ENCODE measurements at regions not wholly inside any gene's neighbourhood (a gene's known extent, or its start where the extent isn't known, plus 50 kb on each side); places are given as distances from the start of the nearest gene placed in this dataset.
"Not testable (repeated sequence)": the region's sequence is repeated elsewhere in the genome, so short reads cannot be mapped to it uniquely, and the experiment has no call there.

DNA sequence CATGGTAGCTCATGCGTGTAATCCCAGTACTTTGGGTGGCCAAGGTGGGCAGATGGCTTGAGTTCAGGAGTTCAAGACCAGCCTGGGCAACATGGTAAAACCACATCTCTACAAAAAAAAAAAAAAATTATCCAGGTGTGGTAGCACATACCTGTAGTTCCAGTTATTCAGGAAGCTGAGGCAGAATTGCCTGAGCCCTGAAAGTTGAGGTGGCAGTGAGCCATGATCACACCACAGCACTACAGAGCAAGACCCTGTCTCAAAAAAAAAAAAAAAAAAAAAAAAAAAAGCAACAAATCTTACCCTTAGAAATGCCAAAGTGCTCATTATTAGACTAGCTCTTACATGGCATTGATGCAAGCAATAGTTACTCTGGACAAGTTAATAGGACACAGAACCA, 724.9 kb downstream of the MAT2B start:
- Histone ChIP-seq H3K27ac (ENCODE audit: low read depth, low read length) (no peak overlapping the region), H3K36me3 (ENCODE audit: control insufficient read depth in 3 of 3, insufficient read depth in 3 of 3, low read length in 3 of 3) (no peaks in the 10 kb centered on the region), H3K9ac (ENCODE audit: low read depth in 1 of 3, low read length in 3 of 3) (no peak overlapping the region), H3K4me1 (ENCODE audit: control insufficient read depth in 3 of 3, insufficient read depth in 3 of 3, low read length in 3 of 3) (no peaks in the 10 kb centered on the region), H3K4me3 (ENCODE audit: low read length in 3 of 3) (no peak overlapping the region), H3K27me3 (ENCODE audit: control insufficient read depth in 3 of 3, insufficient read depth in 3 of 3, low read length in 3 of 3) (no peaks in the 10 kb centered on the region), H3K9me3 (ENCODE audit: control insufficient read depth in 3 of 3, low read length in 3 of 3) (no peaks in the 10 kb centered on the region)

DNA sequence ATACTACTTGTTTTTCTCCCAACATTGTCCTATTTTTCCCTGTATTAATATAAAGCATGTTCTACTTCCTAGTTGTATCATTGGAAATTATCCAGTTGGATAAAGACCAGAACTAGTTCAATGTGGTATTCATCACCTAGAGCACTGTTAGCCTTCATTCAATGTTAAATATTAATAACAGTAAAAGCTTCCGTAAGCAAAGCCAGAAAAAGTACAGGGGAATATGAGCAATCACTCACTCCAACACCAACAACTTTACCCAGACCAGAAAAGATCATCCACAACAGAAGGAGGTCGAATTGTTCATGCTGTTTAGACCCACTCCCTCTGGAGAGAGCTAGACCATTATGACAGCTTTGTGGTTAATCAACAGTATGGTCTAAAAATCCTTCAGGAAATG, 728.4 kb downstream of the MAT2B start:
- no peaks in the 10 kb centered on the region for H3K4me1 ChIP-seq (ENCODE audit: control insufficient read depth in 3 of 3, insufficient read depth in 3 of 3, low read length in 3 of 3)
- H3K9ac ChIP-seq (ENCODE audit: low read depth in 1 of 3, low read length in 3 of 3), result no peak overlapping the region
- no peaks in the 10 kb centered on the region for H3K27me3 ChIP-seq (ENCODE audit: control insufficient read depth in 3 of 3, insufficient read depth in 3 of 3, low read length in 3 of 3)
- H3K9me3 ChIP-seq (ENCODE audit: control insufficient read depth in 3 of 3, low read length in 3 of 3), result no peaks in the 10 kb centered on the region
- no peak overlapping the region for H3K27ac ChIP-seq (ENCODE audit: low read depth, low read length)
- H3K4me3 ChIP-seq (ENCODE audit: low read length in 3 of 3), result no peak overlapping the region
- no peaks in the 10 kb centered on the region for H3K36me3 ChIP-seq (ENCODE audit: control insufficient read depth in 3 of 3, insufficient read depth in 3 of 3, low read length in 3 of 3)

GRCh38 chr5:164234321-164234720, 728.9 kb downstream of the MAT2B start:
- no peaks in the 10 kb centered on the region for H3K9me3 ChIP-seq (ENCODE audit: control insufficient read depth in 3 of 3, low read length in 3 of 3)

GRCh38 chr5:164235300-164235891, 730.0 kb downstream of the MAT2B start:
- no peak overlapping the region for H3K4me3 ChIP-seq (ENCODE audit: low read length in 3 of 3)
- no peaks in the 10 kb centered on the region for H3K4me1 ChIP-seq (ENCODE audit: control insufficient read depth in 3 of 3, insufficient read depth in 3 of 3, low read length in 3 of 3)
- no peaks in the 10 kb centered on the region for H3K36me3 ChIP-seq (ENCODE audit: control insufficient read depth in 3 of 3, insufficient read depth in 3 of 3, low read length in 3 of 3)
- no peaks in the 10 kb centered on the region for H3K9me3 ChIP-seq (ENCODE audit: control insufficient read depth in 3 of 3, low read length in 3 of 3)
- no peaks in the 10 kb centered on the region for H3K27me3 ChIP-seq (ENCODE audit: control insufficient read depth in 3 of 3, insufficient read depth in 3 of 3, low read length in 3 of 3)
- no peak overlapping the region for H3K9ac ChIP-seq (ENCODE audit: low read depth in 1 of 3, low read length in 3 of 3)
- no peak overlapping the region for H3K27ac ChIP-seq (ENCODE audit: low read depth, low read length)

More at GRCh38 chr5:164234321-164234720, 728.9 kb downstream of the MAT2B start:
- Histone ChIP-seq H3K27ac (ENCODE audit: low read depth, low read length) (no peak overlapping the region), H3K9ac (ENCODE audit: low read depth in 1 of 3, low read length in 3 of 3) (no peak overlapping the region), H3K4me1 (ENCODE audit: control insufficient read depth in 3 of 3, insufficient read depth in 3 of 3, low read length in 3 of 3) (no peaks in the 10 kb centered on the region), H3K4me3 (ENCODE audit: low read length in 3 of 3) (no peak overlapping the region), H3K27me3 (ENCODE audit: control insufficient read depth in 3 of 3, insufficient read depth in 3 of 3, low read length in 3 of 3) (no peaks in the 10 kb centered on the region), H3K36me3 (ENCODE audit: control insufficient read depth in 3 of 3, insufficient read depth in 3 of 3, low read length in 3 of 3) (no peaks in the 10 kb centered on the region)

GRCh38 chr5:164237486-164237885, 732.1 kb downstream of the MAT2B start:
- H3K27me3 ChIP-seq (ENCODE audit: control insufficient read depth in 3 of 3, insufficient read depth in 3 of 3, low read length in 3 of 3), result no peaks in the 10 kb centered on the region
- H3K4me3 ChIP-seq (ENCODE audit: low read length in 3 of 3), result no peak overlapping the region
- no peak overlapping the region for H3K27ac ChIP-seq (ENCODE audit: low read depth, low read length)
- H3K9ac ChIP-seq (ENCODE audit: low read depth in 1 of 3, low read length in 3 of 3), result no peak overlapping the region
- H3K9me3 ChIP-seq (ENCODE audit: control insufficient read depth in 3 of 3, low read length in 3 of 3), result no peaks in the 10 kb centered on the region
- no peaks in the 10 kb centered on the region for H3K4me1 ChIP-seq (ENCODE audit: control insufficient read depth in 3 of 3, insufficient read depth in 3 of 3, low read length in 3 of 3)
- H3K36me3 ChIP-seq (ENCODE audit: control insufficient read depth in 3 of 3, insufficient read depth in 3 of 3, low read length in 3 of 3), result no peaks in the 10 kb centered on the region

- not testable (repeated sequence) for H3K27ac ChIP-seq (ENCODE audit: low read depth, low read length); H3K9me3 ChIP-seq (ENCODE audit: control insufficient read depth in 3 of 3, low read length in 3 of 3); H3K36me3 ChIP-seq (ENCODE audit: control insufficient read depth in 3 of 3, insufficient read depth in 3 of 3, low read length in 3 of 3); H3K27me3 ChIP-seq (ENCODE audit: control insufficient read depth in 3 of 3, insufficient read depth in 3 of 3, low read length in 3 of 3); H3K9ac ChIP-seq (ENCODE audit: low read depth in 1 of 3, low read length in 3 of 3); H3K4me1 ChIP-seq (ENCODE audit: control insufficient read depth in 3 of 3, insufficient read depth in 3 of 3, low read length in 3 of 3); H3K4me3 ChIP-seq (ENCODE audit: low read length in 3 of 3)
Measured at GRCh38 chr5:164251781-164252180, 746.4 kb downstream of the MAT2B start.

- Histone ChIP-seq H3K4me1 (ENCODE audit: control insufficient read depth in 3 of 3, insufficient read depth in 3 of 3, low read length in 3 of 3) (no peaks in the 10 kb centered on the region), H3K27me3 (ENCODE audit: control insufficient read depth in 3 of 3, insufficient read depth in 3 of 3, low read length in 3 of 3) (no peaks in the 10 kb centered on the region), H3K27ac (ENCODE audit: low read depth, low read length) (no peak overlapping the region), H3K9ac (ENCODE audit: low read depth in 1 of 3, low read length in 3 of 3) (no peak overlapping the region), H3K4me3 (ENCODE audit: low read length in 3 of 3) (no peak overlapping the region), H3K9me3 (ENCODE audit: control insufficient read depth in 3 of 3, low read length in 3 of 3) (no peaks in the 10 kb centered on the region), H3K36me3 (ENCODE audit: control insufficient read depth in 3 of 3, insufficient read depth in 3 of 3, low read length in 3 of 3) (no peaks in the 10 kb centered on the region)
Measured at GRCh38 chr5:164253764-164254163, 748.3 kb downstream of the MAT2B start.

- H3K36me3 ChIP-seq (ENCODE audit: control insufficient read depth in 3 of 3, insufficient read depth in 3 of 3, low read length in 3 of 3), result no peaks in the 10 kb centered on the region
- H3K9me3 ChIP-seq (ENCODE audit: control insufficient read depth in 3 of 3, low read length in 3 of 3), result no peaks in the 10 kb centered on the region
- H3K4me3 ChIP-seq (ENCODE audit: low read length in 3 of 3), result no peak overlapping the region
- H3K4me1 ChIP-seq (ENCODE audit: control insufficient read depth in 3 of 3, insufficient read depth in 3 of 3, low read length in 3 of 3), result no peaks in the 10 kb centered on the region
- no peak overlapping the region for H3K27ac ChIP-seq (ENCODE audit: low read depth, low read length)
- no peak overlapping the region for H3K9ac ChIP-seq (ENCODE audit: low read depth in 1 of 3, low read length in 3 of 3)
- H3K27me3 ChIP-seq (ENCODE audit: control insufficient read depth in 3 of 3, insufficient read depth in 3 of 3, low read length in 3 of 3), result no peaks in the 10 kb centered on the region
Measured at GRCh38 chr5:164255598-164256213, 750.3 kb downstream of the MAT2B start.

GRCh38 chr5:164256351-164256750, 750.9 kb downstream of the MAT2B start:
- no peak overlapping the region for H3K9ac ChIP-seq (ENCODE audit: low read depth in 1 of 3, low read length in 3 of 3)
- no peaks in the 10 kb centered on the region for H3K36me3 ChIP-seq (ENCODE audit: control insufficient read depth in 3 of 3, insufficient read depth in 3 of 3, low read length in 3 of 3)
- H3K27ac ChIP-seq (ENCODE audit: low read depth, low read length), result no peak overlapping the region
- H3K4me1 ChIP-seq (ENCODE audit: control insufficient read depth in 3 of 3, insufficient read depth in 3 of 3, low read length in 3 of 3), result no peaks in the 10 kb centered on the region
- H3K9me3 ChIP-seq (ENCODE audit: control insufficient read depth in 3 of 3, low read length in 3 of 3), result no peaks in the 10 kb centered on the region
- H3K4me3 ChIP-seq (ENCODE audit: low read length in 3 of 3), result no peak overlapping the region
- H3K27me3 ChIP-seq (ENCODE audit: control insufficient read depth in 3 of 3, insufficient read depth in 3 of 3, low read length in 3 of 3), result no peaks in the 10 kb centered on the region

GRCh38 chr5:164256954-164257353, 751.5 kb downstream of the MAT2B start:
- no peak overlapping the region for H3K9ac ChIP-seq (ENCODE audit: low read depth in 1 of 3, low read length in 3 of 3)
- H3K27ac ChIP-seq (ENCODE audit: low read depth, low read length), result no peak overlapping the region
- no peaks in the 10 kb centered on the region for H3K4me1 ChIP-seq (ENCODE audit: control insufficient read depth in 3 of 3, insufficient read depth in 3 of 3, low read length in 3 of 3)
- H3K27me3 ChIP-seq (ENCODE audit: control insufficient read depth in 3 of 3, insufficient read depth in 3 of 3, low read length in 3 of 3), result no peaks in the 10 kb centered on the region
- no peak overlapping the region for H3K4me3 ChIP-seq (ENCODE audit: low read length in 3 of 3)
- no peaks in the 10 kb centered on the region for H3K9me3 ChIP-seq (ENCODE audit: control insufficient read depth in 3 of 3, low read length in 3 of 3)
- H3K36me3 ChIP-seq (ENCODE audit: control insufficient read depth in 3 of 3, insufficient read depth in 3 of 3, low read length in 3 of 3), result no peaks in the 10 kb centered on the region

Measured in skeletal muscle tissue (tissue), 3 donors.